Astrocyte of the spinal cord (primary cell): ENCODE measurements at regions not wholly inside any gene's neighbourhood (a gene's known extent, or its start where the extent isn't known, plus 50 kb on each side); places are given as distances from the start of the nearest gene placed in this dataset.

Source experiments
- DNase-seq: peaks from one replicate; pipeline ENCODE4 v3.0.0; 2011; ENCODE audit warnings: low read depth, low spot score
- H3K4me3 ChIP-seq: 2 replicates; pipeline ENCODE4 v1.5.1; 2011; ENCODE audit warnings: low read depth, mild to moderate bottlenecking, low read length, moderate library complexity
- in situ Hi-C: cut with HindIII; loops from 2 replicates; pipeline ENCODE4 v1.10.0; 2017; ENCODE audit warnings: low sequenced_read_pairs
- TF ChIP-seq, protein P1 (sequence below): IDR thresholded peaks from 2 replicates; pipeline ENCODE4 v1.5.1; 2012; ENCODE audit warnings: low read depth, mild to moderate bottlenecking, low read length, inconsistent platforms

DNA sequence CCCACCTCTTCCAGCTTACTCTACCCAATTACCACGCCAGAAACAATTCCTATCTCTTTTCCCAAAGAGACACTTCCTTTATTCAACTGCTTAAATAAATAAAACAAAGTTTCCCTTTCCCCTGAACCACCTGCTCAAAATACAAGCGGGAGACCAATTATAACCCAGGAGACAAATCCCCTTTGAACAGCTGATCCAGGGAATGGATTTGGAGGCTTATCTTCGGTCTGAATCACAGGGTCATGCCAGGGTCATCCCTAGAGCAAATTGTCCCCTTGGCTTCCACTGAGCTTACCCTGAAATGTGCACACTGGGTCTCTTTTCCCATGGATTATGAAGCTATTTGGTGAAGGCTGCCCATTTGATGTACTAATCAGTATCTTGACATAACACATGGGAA lies 99.9 kb upstream of the JAZF1 start:
- in situ Hi-C loops = no loop called here
- TF ChIP-seq, protein P1, sequence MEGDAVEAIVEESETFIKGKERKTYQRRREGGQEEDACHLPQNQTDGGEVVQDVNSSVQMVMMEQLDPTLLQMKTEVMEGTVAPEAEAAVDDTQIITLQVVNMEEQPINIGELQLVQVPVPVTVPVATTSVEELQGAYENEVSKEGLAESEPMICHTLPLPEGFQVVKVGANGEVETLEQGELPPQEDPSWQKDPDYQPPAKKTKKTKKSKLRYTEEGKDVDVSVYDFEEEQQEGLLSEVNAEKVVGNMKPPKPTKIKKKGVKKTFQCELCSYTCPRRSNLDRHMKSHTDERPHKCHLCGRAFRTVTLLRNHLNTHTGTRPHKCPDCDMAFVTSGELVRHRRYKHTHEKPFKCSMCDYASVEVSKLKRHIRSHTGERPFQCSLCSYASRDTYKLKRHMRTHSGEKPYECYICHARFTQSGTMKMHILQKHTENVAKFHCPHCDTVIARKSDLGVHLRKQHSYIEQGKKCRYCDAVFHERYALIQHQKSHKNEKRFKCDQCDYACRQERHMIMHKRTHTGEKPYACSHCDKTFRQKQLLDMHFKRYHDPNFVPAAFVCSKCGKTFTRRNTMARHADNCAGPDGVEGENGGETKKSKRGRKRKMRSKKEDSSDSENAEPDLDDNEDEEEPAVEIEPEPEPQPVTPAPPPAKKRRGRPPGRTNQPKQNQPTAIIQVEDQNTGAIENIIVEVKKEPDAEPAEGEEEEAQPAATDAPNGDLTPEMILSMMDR = no peak
- H3K4me3 ChIP-seq = no peak overlapping the region
- DNase-seq = no peak

DNA sequence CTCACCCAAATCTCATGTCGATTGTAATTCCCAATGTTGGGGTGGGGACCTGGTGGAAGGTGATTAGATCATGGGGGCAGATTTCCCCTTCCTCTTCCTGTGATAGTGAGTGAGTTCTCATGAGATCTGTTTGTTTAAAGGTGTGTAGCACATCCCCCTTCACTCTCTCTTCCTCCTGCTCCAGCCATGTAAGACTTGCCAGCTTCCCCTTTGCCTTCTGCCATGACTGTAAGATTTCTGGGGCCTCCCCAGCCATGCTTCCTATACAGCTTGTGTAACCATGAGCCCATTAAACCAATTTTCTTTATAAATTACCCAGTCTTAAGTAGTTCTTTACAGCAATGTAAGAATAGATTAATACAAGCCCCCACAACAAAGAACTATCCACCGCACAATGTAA lies 109.9 kb upstream of the JAZF1 start:
- in situ Hi-C loops = no loop called here
- TF ChIP-seq, protein P1 = no peak

DNA sequence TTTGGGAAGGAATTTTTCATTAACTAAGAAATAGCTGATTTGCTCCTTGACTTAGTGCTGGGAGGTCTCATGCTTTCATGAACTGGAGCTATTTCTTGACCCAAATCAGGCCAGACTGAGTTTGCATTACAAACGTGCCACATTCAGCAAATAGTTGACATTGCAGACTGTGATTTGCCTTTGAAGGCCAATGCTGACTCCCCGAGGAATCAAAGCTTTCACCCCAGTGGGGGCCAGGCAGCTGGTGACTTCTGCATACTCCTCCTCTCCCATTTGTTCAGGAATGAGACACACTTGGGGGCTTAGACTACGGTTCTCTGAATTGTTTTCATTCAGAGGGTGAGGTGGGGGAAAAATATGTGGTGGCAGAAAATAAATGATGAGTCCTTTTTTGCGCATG lies 111.0 kb upstream of the JAZF1 start:
- TF ChIP-seq, protein P1 = no peak

More for the DNA sequence above, 109.9 kb upstream of the JAZF1 start:
- no peak for DNase-seq
- H3K4me3 ChIP-seq = no peak overlapping the region

DNA sequence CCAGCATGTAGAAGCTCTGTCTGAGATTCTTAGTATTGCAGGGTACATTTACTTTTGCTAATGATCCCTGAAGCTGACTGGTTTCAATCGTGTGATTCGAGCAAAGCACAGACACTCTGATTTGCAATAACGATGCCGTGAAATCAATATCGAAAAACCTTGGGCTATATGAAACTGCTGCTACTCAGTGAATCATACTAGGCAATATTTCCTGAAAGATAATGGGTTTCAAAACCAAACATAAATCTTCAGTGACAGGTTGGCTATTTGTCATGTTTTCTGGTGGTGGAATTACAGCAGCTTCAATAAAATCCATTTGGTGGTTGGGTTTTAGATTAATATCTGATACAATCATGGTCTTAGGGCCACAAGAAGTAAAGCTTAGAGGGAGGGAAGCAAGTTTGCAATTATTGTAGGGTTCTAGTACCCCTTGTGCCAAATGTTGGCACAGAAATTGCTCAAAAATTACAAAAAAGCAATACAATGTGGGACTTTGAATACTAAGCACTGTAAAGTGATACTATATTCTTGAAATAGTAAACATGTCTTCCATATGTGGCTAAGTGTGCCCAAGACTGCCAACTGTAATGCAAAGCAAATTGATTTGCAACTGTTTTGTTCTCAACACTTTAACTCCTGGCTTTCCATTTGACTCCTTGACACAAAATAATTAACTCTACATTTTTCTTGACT lies 112.4 kb upstream of the JAZF1 start:
- TF ChIP-seq, protein P1 = no peak
- H3K4me3 ChIP-seq = no peak overlapping the region
- no peak for DNase-seq
- in situ Hi-C loops = no loop called here

More for the DNA sequence above, 111.0 kb upstream of the JAZF1 start:
- in situ Hi-C loops = no loop called here
- DNase-seq = peak; percentile 2
- no peak overlapping the region for H3K4me3 ChIP-seq

DNA sequence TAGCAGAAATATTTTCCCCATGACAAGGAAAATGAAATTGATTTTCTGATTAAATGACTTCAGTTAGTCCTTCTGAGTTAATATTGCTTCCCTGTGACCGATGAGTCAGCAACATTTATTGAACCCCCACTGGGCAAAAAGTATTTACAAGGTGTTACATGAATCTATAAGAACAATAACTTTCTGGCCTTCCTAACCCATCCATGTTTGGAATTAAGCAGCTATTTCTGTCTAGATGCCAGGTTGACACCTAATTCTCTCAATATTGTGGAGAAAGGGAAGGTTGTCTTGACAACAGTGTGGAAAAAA lies 112.9 kb upstream of the JAZF1 start:
- H3K4me3 ChIP-seq = no peak overlapping the region
- in situ Hi-C loops = no loop called here
- TF ChIP-seq, protein P1 = no peak
- DNase-seq = peak; percentile 9

DNA sequence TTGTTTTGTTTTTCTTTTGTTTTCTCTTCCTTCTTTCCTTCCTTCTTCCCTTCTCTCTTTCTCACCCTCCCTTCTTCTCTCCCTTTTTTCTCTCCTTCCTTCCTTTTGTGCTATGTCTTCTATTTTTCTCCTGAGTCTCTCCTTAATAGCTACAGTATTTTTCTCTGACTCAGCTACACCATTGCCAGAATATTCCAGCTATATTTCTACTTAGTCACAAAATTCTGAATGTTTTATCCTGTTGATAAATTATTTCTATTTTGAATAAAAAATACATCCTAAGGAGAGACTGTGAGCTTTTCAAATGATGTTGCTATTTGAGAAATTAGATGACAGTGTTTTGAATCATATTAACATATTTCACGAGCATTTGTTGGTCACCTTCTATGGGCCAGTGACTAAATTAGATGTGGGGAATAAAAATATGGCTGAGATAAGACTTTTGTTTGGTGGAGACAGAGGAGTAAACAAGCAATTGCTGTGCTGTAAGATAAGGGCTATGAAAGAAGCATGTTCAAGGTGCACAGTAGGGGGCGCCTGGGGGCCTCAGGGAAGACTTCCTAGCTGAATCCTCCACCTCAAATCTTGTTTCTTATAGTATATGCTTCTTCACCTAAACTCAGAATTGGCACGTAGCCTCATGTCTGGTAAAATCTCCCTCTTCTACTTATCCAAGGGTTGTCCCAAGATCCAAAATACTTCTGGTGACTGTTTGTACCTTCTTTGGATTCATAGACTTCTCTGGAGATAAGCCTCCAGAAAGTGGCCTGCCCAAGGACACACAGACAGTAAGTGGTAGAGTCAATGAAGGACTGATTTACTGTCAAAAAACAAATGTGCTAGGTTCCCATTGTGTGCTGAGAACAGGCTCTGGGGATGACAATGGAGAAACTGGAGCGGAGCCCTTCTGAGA lies 115.5 kb upstream of the CREB5 start:
- no peak overlapping the region for H3K4me3 ChIP-seq
- peak; percentile 47 for DNase-seq
- in situ Hi-C loops = no loop called here
- TF ChIP-seq, protein P1 = peak; percentile 77
